Nephron progenitor cell (in vitro differentiated cells): ENCODE measurements at regions not wholly inside any gene's neighbourhood (a gene's known extent, or its start where the extent isn't known, plus 50 kb on each side); places are given as distances from the start of the nearest gene placed in this dataset.

Experiments
- DNase-seq: peaks from one replicate; pipeline ENCODE4 v3.0.0; 2021
- H3K27ac Mint-ChIP-seq: 2 replicates; pipeline ENCODE4 v1.8.0; 2021; ENCODE audit warnings: mild to moderate bottlenecking, moderate library complexity, mixed read lengths
- H3K27me3 Mint-ChIP-seq: 2 replicates; pipeline ENCODE4 v1.8.0; 2021; ENCODE audit warnings: mild to moderate bottlenecking, low read depth, mixed read lengths; ENCODE audit not compliant: poor library complexity
- H3K36me3 Mint-ChIP-seq: 2 replicates; pipeline ENCODE4 v1.8.0; 2021; ENCODE audit warnings: low read depth, mixed read lengths
- H3K4me1 Mint-ChIP-seq: 2 replicates; pipeline ENCODE4 v1.8.0; 2021; ENCODE audit warnings: mixed read lengths
- H3K4me3 Mint-ChIP-seq: 2 replicates; pipeline ENCODE4 v1.8.0; 2021; ENCODE audit warnings: mild to moderate bottlenecking, moderate library complexity, mixed read lengths
- H3K9me3 Mint-ChIP-seq: 2 replicates; pipeline ENCODE4 v1.8.0; 2021; ENCODE audit warnings: mild to moderate bottlenecking, moderate library complexity, mixed read lengths
- TF ChIP-seq, protein P1 (sequence below): fragments of 200-600 bp; sonication (generic); IDR thresholded peaks from 2 replicates; pipeline ENCODE4 v1.5.0; 2021; ENCODE audit warnings: antibody characterized with exemption

DNA sequence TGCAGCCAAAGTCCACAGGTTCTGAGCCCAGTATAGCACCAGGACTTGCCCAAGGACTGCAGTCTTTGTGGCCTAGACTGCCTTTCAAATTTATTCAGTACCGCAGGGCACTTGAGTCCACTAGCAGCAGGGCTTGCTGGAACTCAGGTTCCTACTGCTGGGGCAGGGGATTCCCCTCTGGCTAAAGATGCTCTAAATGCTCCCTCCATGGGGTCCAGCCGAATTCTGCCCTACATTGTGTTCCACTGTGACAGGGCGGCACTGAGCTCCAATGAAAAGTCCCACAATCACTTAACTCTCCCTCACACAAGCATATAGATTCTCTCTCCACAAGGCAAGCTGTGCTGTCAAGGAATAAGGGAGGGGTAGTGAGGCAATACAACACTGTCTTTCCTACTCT is 518.1 kb upstream of the VRK2 start:
- H3K4me3 Mint-ChIP-seq, result no peak overlapping the region
- H3K27me3 Mint-ChIP-seq, result no peaks in the 10 kb centered on the region
- no peaks in the 10 kb centered on the region for H3K36me3 Mint-ChIP-seq
- peaks cover 7% of the 10 kb centered on the region for H3K9me3 Mint-ChIP-seq
- TF ChIP-seq, protein P1, sequence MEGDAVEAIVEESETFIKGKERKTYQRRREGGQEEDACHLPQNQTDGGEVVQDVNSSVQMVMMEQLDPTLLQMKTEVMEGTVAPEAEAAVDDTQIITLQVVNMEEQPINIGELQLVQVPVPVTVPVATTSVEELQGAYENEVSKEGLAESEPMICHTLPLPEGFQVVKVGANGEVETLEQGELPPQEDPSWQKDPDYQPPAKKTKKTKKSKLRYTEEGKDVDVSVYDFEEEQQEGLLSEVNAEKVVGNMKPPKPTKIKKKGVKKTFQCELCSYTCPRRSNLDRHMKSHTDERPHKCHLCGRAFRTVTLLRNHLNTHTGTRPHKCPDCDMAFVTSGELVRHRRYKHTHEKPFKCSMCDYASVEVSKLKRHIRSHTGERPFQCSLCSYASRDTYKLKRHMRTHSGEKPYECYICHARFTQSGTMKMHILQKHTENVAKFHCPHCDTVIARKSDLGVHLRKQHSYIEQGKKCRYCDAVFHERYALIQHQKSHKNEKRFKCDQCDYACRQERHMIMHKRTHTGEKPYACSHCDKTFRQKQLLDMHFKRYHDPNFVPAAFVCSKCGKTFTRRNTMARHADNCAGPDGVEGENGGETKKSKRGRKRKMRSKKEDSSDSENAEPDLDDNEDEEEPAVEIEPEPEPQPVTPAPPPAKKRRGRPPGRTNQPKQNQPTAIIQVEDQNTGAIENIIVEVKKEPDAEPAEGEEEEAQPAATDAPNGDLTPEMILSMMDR, result no peak
- no peaks in the 10 kb centered on the region for H3K4me1 Mint-ChIP-seq
- no peak overlapping the region for H3K27ac Mint-ChIP-seq
- no peak for DNase-seq

DNA sequence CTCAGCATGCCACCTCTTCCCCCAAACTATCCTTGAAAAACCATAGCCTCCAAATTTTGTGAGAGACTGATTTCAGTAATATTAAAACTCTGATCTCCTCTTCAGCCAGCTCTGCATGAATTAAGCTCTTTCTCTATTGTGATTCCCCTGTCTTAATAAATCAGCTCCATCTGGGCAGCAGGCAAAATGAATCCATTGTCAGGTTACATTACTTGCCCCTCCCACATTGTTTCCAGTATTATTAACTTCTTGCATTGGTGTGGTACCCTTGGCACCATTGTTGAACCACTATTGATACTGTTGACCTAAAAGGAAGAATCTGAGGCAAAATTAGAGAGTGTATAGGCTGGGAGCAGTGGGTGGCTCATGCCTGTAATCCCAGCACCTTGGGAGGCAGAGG is 512.2 kb upstream of the VRK2 start:
- Mint-ChIP-seq H3K9me3 (no peaks in the 10 kb centered on the region), H3K4me1 (no peaks in the 10 kb centered on the region), H3K36me3 (no peaks in the 10 kb centered on the region), H3K27me3 (no peaks in the 10 kb centered on the region), H3K27ac (no peak overlapping the region), H3K4me3 (no peak overlapping the region)
- no peak for DNase-seq
- TF ChIP-seq, protein P1, result no peak

DNA sequence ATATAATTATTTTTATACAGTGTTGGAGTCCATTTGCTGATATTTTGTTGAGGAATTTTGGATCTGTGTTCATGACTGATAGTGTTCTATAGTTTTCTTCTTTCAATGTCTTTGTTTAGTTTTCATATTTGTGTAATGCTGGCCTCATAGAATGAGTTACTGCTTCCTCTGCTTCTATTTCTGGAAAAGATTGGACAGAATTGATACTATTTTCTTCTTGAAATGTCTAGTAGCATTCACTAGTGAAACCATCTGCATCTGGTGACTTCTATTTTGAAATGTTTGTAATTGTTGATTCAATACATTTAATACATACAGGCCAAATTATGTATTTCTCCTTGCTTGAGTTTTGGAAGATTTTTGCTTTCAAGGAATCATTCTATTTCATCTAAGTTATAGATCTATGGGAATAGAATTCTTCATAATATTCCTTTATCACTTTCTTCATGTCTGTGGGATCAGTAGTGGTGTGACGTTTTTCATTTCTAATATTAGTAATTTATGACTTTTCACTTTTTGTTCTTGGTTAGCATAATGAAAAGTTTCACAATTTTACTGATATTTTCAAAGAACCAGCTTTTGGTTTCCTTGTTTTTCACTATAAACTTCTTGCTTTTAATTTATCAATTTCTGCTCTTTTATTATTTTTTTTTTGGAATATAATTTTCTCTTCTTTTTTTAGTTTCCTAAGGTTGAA is 509.9 kb upstream of the VRK2 start:
- Mint-ChIP-seq H3K4me3 (no peak overlapping the region), H3K36me3 (no peaks in the 10 kb centered on the region), H3K27me3 (no peaks in the 10 kb centered on the region), H3K9me3 (no peaks in the 10 kb centered on the region), H3K27ac (no peak overlapping the region), H3K4me1 (no peaks in the 10 kb centered on the region)
- DNase-seq, result no peak
- TF ChIP-seq, protein P1, result no peak

DNA sequence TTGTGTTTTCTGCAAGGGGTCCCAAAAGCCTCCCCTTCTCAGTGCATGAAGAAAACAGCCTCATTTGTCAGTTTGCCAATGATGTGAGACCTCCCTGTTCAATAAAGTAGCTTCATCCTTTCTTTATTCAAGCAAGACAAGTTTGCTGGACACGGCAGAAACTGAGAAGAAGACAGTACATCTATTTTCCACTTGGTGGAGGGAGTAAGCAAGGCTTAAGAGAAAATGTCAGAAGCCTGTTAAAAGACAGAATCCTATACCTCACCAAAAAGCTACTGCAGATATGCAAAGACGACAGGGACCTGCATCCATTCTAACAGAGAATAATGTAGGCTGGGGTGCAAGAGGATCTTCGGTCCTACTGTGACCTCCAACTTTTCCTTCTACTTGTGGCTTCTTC is 506.8 kb upstream of the VRK2 start:
- H3K27ac Mint-ChIP-seq, result no peak overlapping the region
- H3K27me3 Mint-ChIP-seq, result no peaks in the 10 kb centered on the region
- TF ChIP-seq, protein P1, result no peak
- no peaks in the 10 kb centered on the region for H3K36me3 Mint-ChIP-seq
- no peaks in the 10 kb centered on the region for H3K4me1 Mint-ChIP-seq
- no peak for DNase-seq
- H3K9me3 Mint-ChIP-seq, result no peaks in the 10 kb centered on the region
- H3K4me3 Mint-ChIP-seq, result no peak overlapping the region

DNA sequence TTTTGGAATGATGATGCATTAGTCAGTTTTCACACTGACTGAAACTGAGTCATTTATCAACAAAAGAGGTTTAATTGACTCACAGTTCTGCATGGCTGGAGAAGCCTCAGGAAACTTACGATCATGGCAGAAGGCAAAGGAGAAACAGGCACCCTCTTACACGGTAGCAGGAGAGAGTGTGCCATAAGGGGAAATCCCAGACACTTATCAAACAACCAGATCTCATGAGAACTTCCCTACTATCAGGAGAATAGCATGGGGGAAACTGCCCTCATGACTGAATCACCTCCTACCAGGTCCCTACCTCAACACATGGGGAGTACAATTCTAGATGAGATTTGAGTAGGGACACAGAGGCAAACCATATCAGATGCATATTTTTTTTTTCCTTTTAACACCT is 504.5 kb upstream of the VRK2 start:
- no peaks in the 10 kb centered on the region for H3K9me3 Mint-ChIP-seq
- H3K4me3 Mint-ChIP-seq, result no peak overlapping the region
- TF ChIP-seq, protein P1, result no peak
- no peak for DNase-seq
- H3K27ac Mint-ChIP-seq, result no peak overlapping the region
- H3K4me1 Mint-ChIP-seq, result peaks cover 5% of the 10 kb centered on the region
- H3K27me3 Mint-ChIP-seq, result no peaks in the 10 kb centered on the region
- no peaks in the 10 kb centered on the region for H3K36me3 Mint-ChIP-seq

DNA sequence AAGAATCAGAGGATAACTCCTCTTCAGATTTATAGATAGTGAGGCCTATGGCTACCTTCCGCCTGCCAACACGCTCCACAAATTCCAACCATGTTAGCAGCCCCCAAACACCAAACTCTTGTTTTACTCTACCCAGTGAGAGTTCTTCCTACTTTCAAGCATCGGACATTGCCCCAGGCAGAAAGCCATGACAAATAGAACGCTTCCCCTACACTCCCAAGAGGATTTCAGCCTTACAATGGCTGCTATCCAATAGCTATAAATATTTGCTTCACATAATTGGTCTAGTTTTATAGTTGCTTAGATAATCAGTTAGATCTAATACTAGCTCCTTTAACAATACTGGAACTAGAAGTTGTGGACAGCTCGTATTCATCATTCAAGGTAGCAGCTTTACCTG is 503.4 kb upstream of the VRK2 start:
- peaks cover 11% of the 10 kb centered on the region for H3K4me1 Mint-ChIP-seq
- H3K27ac Mint-ChIP-seq, result no peak overlapping the region
- no peak for DNase-seq
- TF ChIP-seq, protein P1, result no peak
- H3K36me3 Mint-ChIP-seq, result no peaks in the 10 kb centered on the region
- H3K9me3 Mint-ChIP-seq, result no peaks in the 10 kb centered on the region
- H3K4me3 Mint-ChIP-seq, result no peak overlapping the region
- H3K27me3 Mint-ChIP-seq, result no peaks in the 10 kb centered on the region
